ENCODE measurements at regions not wholly inside any gene's neighbourhood (a gene's known extent, or its start where the extent isn't known, plus 50 kb on each side); places are given as distances from the start of the nearest gene placed in this dataset.

DNA sequence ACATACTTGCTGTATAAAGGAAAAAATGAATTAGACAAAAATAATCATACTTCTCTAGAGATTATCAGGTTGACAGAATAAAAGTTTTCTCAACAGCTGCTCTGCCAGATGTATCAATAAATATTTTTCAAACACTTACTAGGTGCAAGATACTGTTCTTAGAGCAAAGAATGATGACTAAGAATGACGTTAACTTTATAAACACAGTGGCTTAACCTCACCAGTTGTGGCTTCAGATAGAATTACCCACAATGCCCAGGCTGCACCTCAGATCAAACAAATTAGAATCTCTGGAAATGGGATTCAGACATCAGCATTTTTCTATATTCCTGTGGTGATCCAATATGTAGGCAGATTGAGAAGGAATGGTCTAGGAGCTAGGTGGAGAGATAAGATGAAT, 422.4 kb upstream of the ATP11B start:
- TF ChIP-seq POLR2A (IDR thresholded peaks at IDR 0.05; ENCODE audit: low read depth): no peak
- no peak for TF ChIP-seq POLR2AphosphoS5 (IDR thresholded peaks at IDR 0.05)
- TF ChIP-seq, protein P1, sequence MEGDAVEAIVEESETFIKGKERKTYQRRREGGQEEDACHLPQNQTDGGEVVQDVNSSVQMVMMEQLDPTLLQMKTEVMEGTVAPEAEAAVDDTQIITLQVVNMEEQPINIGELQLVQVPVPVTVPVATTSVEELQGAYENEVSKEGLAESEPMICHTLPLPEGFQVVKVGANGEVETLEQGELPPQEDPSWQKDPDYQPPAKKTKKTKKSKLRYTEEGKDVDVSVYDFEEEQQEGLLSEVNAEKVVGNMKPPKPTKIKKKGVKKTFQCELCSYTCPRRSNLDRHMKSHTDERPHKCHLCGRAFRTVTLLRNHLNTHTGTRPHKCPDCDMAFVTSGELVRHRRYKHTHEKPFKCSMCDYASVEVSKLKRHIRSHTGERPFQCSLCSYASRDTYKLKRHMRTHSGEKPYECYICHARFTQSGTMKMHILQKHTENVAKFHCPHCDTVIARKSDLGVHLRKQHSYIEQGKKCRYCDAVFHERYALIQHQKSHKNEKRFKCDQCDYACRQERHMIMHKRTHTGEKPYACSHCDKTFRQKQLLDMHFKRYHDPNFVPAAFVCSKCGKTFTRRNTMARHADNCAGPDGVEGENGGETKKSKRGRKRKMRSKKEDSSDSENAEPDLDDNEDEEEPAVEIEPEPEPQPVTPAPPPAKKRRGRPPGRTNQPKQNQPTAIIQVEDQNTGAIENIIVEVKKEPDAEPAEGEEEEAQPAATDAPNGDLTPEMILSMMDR (IDR thresholded peaks at IDR 0.05): no peak
- TF ChIP-seq EP300 (IDR thresholded peaks at IDR 0.05): no peak
- no peaks in the 10 kb centered on the region for H3K4me1 ChIP-seq
- H3K27ac ChIP-seq (replicated peaks in 1 of 4): no peak overlapping the region
- no peaks in the 10 kb centered on the region for H3K36me3 ChIP-seq
- no peak overlapping the region for H3K4me3 ChIP-seq
- H3K9me3 ChIP-seq: no peaks in the 10 kb centered on the region
- intact Hi-C loops (cut with DNase I): no loop called here
- 29% methylated on average over 1 of the region's 1 CpG for WGBS
- no peak for DNase-seq (ENCODE audit: extremely low spot score)
- H3K27me3 ChIP-seq: no peaks in the 10 kb centered on the region

DNA sequence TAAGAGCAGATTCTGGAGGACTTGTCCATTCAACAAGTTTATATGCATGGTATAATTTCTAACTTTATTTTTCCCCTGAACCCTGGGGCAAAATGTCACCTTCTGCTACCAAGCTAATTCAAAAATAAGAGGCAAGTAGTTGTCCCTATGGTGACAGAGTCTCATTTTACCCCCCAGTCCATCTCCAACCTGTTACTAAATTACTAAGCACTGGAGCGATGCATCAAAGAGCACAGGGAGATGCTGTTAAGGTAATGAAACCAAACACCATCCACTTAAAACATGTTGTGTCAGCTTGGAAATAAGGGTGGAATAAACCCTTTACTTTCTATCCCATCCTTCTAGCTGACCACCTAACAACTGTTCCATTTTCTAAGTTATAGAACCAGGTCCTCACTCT, 417.4 kb upstream of the ATP11B start:
- Histone ChIP-seq H3K4me3 (no peak overlapping the region), H3K27me3 (no peaks in the 10 kb centered on the region), H3K9me3 (no peaks in the 10 kb centered on the region), H3K36me3 (no peaks in the 10 kb centered on the region), H3K27ac (replicated peaks in 1 of 4) (no peak overlapping the region), H3K4me1 (no peaks in the 10 kb centered on the region)
- no peak for DNase-seq (ENCODE audit: extremely low spot score)
- WGBS: 100% methylated on average over 1 of the region's 1 CpG
- no peak for TF ChIP-seq POLR2AphosphoS5 (IDR thresholded peaks at IDR 0.05)
- no peak for TF ChIP-seq EP300 (IDR thresholded peaks at IDR 0.05)
- no peak for TF ChIP-seq POLR2A (IDR thresholded peaks at IDR 0.05; ENCODE audit: low read depth)
- TF ChIP-seq, protein P1 (IDR thresholded peaks at IDR 0.05): no peak
- intact Hi-C loops (cut with DNase I): no loop called here

DNA sequence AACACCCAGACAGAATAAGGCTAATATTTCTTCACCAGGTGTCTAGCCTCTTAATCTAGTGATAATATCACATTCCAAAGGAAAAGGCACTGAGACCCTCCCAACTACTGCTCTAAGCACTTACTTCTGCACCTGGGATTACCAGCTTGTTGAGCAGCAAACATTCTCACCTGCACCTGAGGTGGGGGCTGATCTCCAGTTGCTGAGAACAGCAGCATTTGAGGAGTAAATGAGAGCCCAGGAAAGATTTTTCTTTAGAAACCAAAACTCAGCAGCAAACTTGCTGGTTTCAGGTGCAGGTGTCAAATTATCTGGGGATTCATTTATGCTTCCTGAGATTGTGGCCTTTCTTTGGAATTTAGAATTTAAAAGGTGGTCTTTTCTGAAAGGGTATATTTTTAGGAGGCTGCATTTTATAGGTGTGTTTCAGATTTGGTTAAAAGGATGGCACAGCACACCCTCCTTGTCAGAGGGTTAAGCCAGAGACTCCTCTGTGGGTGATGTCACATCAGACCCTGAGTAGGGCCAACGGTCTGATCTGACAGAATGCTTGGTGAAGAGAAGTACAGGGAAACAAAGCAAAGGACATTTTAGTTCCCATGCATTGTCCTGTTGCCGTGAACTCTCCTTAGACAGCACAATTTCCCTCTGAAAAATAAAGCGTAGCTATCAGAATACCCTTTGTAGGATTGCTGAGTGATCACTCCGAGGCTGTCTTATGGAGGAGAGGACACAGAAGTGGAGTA, 411.0 kb upstream of the ATP11B start:
- no peak for TF ChIP-seq EP300 (IDR thresholded peaks at IDR 0.05)
- Histone ChIP-seq H3K27ac (replicated peaks in 1 of 4) (no peak overlapping the region), H3K27me3 (no peaks in the 10 kb centered on the region), H3K4me1 (no peaks in the 10 kb centered on the region), H3K4me3 (no peak overlapping the region), H3K9me3 (no peaks in the 10 kb centered on the region), H3K36me3 (no peaks in the 10 kb centered on the region)
- no peak for DNase-seq (ENCODE audit: extremely low spot score)
- 81% methylated on average over 4 of the region's 4 CpGs for WGBS
- intact Hi-C loops (cut with DNase I): no loop called here

DNA sequence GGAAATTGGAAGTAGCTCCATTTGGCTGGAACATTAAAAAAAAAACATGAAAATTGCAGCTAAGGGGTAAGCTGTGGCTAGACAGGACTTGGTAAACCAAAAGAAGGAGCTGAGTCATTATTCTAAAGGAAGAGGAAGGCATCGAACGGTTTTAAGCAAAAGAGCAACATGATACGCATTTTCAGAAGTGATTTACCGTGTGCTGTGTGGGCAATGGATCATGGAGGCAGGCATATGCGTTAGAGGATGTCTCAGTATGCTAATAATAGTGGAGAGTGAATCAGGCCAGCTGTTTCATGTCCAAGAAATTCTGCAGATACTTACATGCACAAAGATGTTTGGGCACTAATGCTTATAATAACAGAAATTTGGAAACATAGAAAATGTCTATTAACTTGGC, 409.1 kb upstream of the ATP11B start:
- Histone ChIP-seq H3K4me1 (no peaks in the 10 kb centered on the region), H3K27ac (replicated peaks in 1 of 4) (no peak overlapping the region), H3K27me3 (no peaks in the 10 kb centered on the region), H3K9me3 (no peaks in the 10 kb centered on the region), H3K36me3 (no peaks in the 10 kb centered on the region), H3K4me3 (no peak overlapping the region)
- DNase-seq (ENCODE audit: extremely low spot score): no peak
- intact Hi-C loops (cut with DNase I): no loop called here
- 15% methylated on average over 5 of the region's 5 CpGs for WGBS
- no peak for TF ChIP-seq POLR2A (IDR thresholded peaks at IDR 0.05; ENCODE audit: low read depth)
- no peak for TF ChIP-seq POLR2AphosphoS5 (IDR thresholded peaks at IDR 0.05)
- no peak for TF ChIP-seq EP300 (IDR thresholded peaks at IDR 0.05)
- TF ChIP-seq, protein P1 (IDR thresholded peaks at IDR 0.05): no peak

DNA sequence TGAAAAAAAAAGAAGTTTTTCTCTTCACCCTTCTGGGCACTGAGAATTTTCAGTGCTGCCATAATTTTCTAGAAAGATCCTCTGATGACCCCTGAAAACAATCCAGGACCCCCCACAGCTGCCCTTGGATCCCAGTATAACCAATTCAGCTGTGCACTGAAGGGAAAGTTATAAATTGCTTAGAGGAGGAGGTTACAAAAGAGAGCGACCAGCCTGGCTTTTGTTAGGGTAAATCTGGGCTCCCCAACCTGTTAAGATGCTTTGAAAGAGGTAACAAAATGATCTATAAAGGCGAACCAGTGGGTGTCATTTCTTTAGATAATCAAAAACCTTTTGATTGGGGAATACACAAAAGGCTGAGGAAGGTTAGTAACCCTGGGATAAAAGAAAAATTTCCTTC, 407.9 kb upstream of the ATP11B start:
- intact Hi-C loops (cut with DNase I): no loop called here
- Histone ChIP-seq H3K9me3 (no peaks in the 10 kb centered on the region), H3K4me3 (no peak overlapping the region), H3K27me3 (no peaks in the 10 kb centered on the region), H3K4me1 (no peaks in the 10 kb centered on the region), H3K27ac (replicated peaks in 1 of 4) (no peak overlapping the region), H3K36me3 (no peaks in the 10 kb centered on the region)
- WGBS: 70% methylated on average over 2 of the region's 2 CpGs
- TF ChIP-seq POLR2A (IDR thresholded peaks at IDR 0.05; ENCODE audit: low read depth): no peak
- no peak for TF ChIP-seq POLR2AphosphoS5 (IDR thresholded peaks at IDR 0.05)
- TF ChIP-seq EP300 (IDR thresholded peaks at IDR 0.05): no peak
- TF ChIP-seq, protein P1 (IDR thresholded peaks at IDR 0.05): no peak
- DNase-seq (ENCODE audit: extremely low spot score): no peak

Measured in esophagus muscularis mucosa (tissue), 4 donors.